K562 (cell line): ENCODE measurements at regions not wholly inside any gene's neighbourhood (a gene's known extent, or its start where the extent isn't known, plus 50 kb on each side); places are given as distances from the start of the nearest gene placed in this dataset.

Experiments
- ATF7 ChIP-seq: fragments of 450-650 bp; IDR thresholded peaks from 2 replicates; pipeline ENCODE4 v1.7.1; 2014; ENCODE audit warnings: mild to moderate bottlenecking, moderate library complexity
- CLOCK ChIP-seq: fragments of 250-450 bp; sonication (Bioruptor Pico); IDR thresholded peaks from 2 replicates; pipeline ENCODE4 v1.4.0; 2020; ENCODE audit warnings: mild to moderate bottlenecking, moderate library complexity, borderline replicate concordance
- CTCF ChIP-seq, 3 experiments: IDR thresholded peaks in 2 of 3; conservative IDR thresholded peaks in 1 of 3; 2 replicates each; pipeline ENCODE4 v1.5.1; 2011 to 2012; ENCODE audit warnings: low read length in 3 of 3, mild to moderate bottlenecking in 3 of 3, control low read depth in 2 of 3, improper control_type of control experiment in 1 of 3, inconsistent platforms in 1 of 3, low read depth in 1 of 3, mixed read lengths in 1 of 3, moderate library complexity in 1 of 3; ENCODE audit not compliant: insufficient read depth in 2 of 3
- FOXJ2 ChIP-seq: fragments of 200-800 bp; sonication (Bioruptor generic); IDR thresholded peaks from 2 replicates; pipeline ENCODE4 v1.6.1; 2016; ENCODE audit warnings: missing genetic modification characterization, missing compliant biosample characterization
- HBP1 ChIP-seq: fragments of 450-650 bp; formaldehyde crosslinking; IDR thresholded peaks from 2 replicates; pipeline ENCODE4 v1.4.0; 2022; ENCODE audit warnings: missing genetic modification characterization
- KDM1A ChIP-seq, 2 experiments: fragments of 450-650 bp; IDR thresholded peaks; 2 replicates each; pipeline ENCODE4 v1.6.1; 2016; ENCODE audit warnings: mild to moderate bottlenecking in 2 of 2
- NR2F6 ChIP-seq: fragments of 450-650 bp; formaldehyde crosslinking; IDR thresholded peaks from 2 replicates; pipeline ENCODE4 v1.4.0; 2020; ENCODE audit warnings: mild to moderate bottlenecking
- POLR2AphosphoS5 ChIP-seq: IDR thresholded peaks from 2 replicates; pipeline ENCODE4 v1.6.1; 2011; ENCODE audit warnings: mild to moderate bottlenecking, low read depth, low read length, moderate library complexity; ENCODE audit not compliant: control insufficient read depth, insufficient read depth
- PTBP1 ChIP-seq: fragments of 200-400 bp; formaldehyde crosslinking; IDR thresholded peaks from 2 replicates; pipeline ENCODE4 v1.6.1; 2017; ENCODE audit warnings: low read depth, low read length
- SMARCA4 ChIP-seq: fragments of 450-650 bp; IDR thresholded peaks from 2 replicates; pipeline ENCODE4 v1.6.1; 2016
- STAG1 ChIP-seq: sonication (generic); formaldehyde crosslinking; IDR thresholded peaks from 2 replicates; pipeline ENCODE4 v1.5.0; 2020; ENCODE audit warnings: missing genetic modification reagents, borderline replicate concordance
- TEAD2 ChIP-seq: fragments of 450-650 bp; IDR thresholded peaks from 2 replicates; pipeline ENCODE4 v1.6.1; 2016; ENCODE audit warnings: missing genetic modification characterization, control low read depth, missing compliant biosample characterization
- YBX1 ChIP-seq: fragments of 450-650 bp; IDR thresholded peaks from 2 replicates; pipeline ENCODE4 v1.7.1; 2016; ENCODE audit warnings: mild to moderate bottlenecking
- ZNF232 ChIP-seq: sonication (generic); formaldehyde crosslinking; IDR thresholded peaks from 2 replicates; pipeline ENCODE4 v1.8.0; 2022; ENCODE audit warnings: mild to moderate bottlenecking, missing genetic modification reagents
- TF ChIP-seq, protein P1 (sequence below): fragments of 250-450 bp; sonication (Bioruptor Pico); IDR thresholded peaks from 2 replicates; pipeline ENCODE4 v1.9.0; 2021; ENCODE audit warnings: mild to moderate bottlenecking
- TF ChIP-seq, protein P2 (sequence below): sonication (generic); formaldehyde crosslinking; IDR thresholded peaks from 2 replicates; pipeline ENCODE4 v1.8.0; 2022; ENCODE audit warnings: missing genetic modification reagents, mild to moderate bottlenecking, borderline replicate concordance
- TF ChIP-seq, protein P3 (sequence below): fragments of 450-650 bp; conservative IDR thresholded peaks from 2 replicates; pipeline ENCODE4 v1.6.1; 2016; ENCODE audit warnings: missing genetic modification characterization, low read depth, mild to moderate bottlenecking, control low read depth, missing compliant biosample characterization

GRCh38 chr5:154653764-154654485 is 101.3 kb upstream of the LARP1 start (continued):
- TF ChIP-seq CTCF (IDR thresholded peaks at IDR 0.05 in 2 of 3, conservative IDR thresholded peaks at IDR 0.05 in 1 of 3; ENCODE audit: insufficient read depth in 2 of 3, low read depth in 1 of 3, low read length in 3 of 3): 0 out of 6 replicates have a peak, but pooled peaks of 1 of the 3 experiments have one; percentile 2
- peak; percentile 100 for TF ChIP-seq POLR2AphosphoS5
- TF ChIP-seq ATF7: peak; percentile 93
- TF ChIP-seq CLOCK (CRISPR knock-in tag): peak; percentile 96
- TF ChIP-seq, protein P1, sequence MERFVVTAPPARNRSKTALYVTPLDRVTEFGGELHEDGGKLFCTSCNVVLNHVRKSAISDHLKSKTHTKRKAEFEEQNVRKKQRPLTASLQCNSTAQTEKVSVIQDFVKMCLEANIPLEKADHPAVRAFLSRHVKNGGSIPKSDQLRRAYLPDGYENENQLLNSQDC: peak; percentile 15; the same call in 1 of the 2 replicates
- no peak for TF ChIP-seq ZNF232 (CRISPR knock-in tag)
- TF ChIP-seq SMARCA4: peak; percentile 100
- no peak; the same call in 1 of the 2 replicates for TF ChIP-seq YBX1
- TF ChIP-seq FOXJ2: peak; percentile 97
- peak; percentile 98 for TF ChIP-seq PTBP1
- TF ChIP-seq, protein P2, sequence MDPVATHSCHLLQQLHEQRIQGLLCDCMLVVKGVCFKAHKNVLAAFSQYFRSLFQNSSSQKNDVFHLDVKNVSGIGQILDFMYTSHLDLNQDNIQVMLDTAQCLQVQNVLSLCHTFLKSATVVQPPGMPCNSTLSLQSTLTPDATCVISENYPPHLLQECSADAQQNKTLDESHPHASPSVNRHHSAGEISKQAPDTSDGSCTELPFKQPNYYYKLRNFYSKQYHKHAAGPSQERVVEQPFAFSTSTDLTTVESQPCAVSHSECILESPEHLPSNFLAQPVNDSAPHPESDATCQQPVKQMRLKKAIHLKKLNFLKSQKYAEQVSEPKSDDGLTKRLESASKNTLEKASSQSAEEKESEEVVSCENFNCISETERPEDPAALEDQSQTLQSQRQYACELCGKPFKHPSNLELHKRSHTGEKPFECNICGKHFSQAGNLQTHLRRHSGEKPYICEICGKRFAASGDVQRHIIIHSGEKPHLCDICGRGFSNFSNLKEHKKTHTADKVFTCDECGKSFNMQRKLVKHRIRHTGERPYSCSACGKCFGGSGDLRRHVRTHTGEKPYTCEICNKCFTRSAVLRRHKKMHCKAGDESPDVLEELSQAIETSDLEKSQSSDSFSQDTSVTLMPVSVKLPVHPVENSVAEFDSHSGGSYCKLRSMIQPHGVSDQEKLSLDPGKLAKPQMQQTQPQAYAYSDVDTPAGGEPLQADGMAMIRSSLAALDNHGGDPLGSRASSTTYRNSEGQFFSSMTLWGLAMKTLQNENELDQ (CRISPR knock-in tag): no peak
- TF ChIP-seq, protein P3, sequence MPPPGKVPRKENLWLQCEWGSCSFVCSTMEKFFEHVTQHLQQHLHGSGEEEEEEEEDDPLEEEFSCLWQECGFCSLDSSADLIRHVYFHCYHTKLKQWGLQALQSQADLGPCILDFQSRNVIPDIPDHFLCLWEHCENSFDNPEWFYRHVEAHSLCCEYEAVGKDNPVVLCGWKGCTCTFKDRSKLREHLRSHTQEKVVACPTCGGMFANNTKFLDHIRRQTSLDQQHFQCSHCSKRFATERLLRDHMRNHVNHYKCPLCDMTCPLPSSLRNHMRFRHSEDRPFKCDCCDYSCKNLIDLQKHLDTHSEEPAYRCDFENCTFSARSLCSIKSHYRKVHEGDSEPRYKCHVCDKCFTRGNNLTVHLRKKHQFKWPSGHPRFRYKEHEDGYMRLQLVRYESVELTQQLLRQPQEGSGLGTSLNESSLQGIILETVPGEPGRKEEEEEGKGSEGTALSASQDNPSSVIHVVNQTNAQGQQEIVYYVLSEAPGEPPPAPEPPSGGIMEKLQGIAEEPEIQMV (tag): peak; percentile 81
- peak; percentile 99 for TF ChIP-seq KDM1A (IDR thresholded peaks at IDR 0.05)
- peak; percentile 82 for TF ChIP-seq TEAD2 (tag)
- TF ChIP-seq NR2F6 (CRISPR knock-in tag): peak; percentile 78; the same call in 1 of the 2 replicates
- no peak for TF ChIP-seq STAG1 (CRISPR knock-in tag)
- TF ChIP-seq HBP1 (CRISPR knock-in tag): peak; percentile 97
